ENCODE measurements at regions not wholly inside any gene's neighbourhood (a gene's known extent, or its start where the extent isn't known, plus 50 kb on each side); places are given as distances from the start of the nearest gene placed in this dataset.

DNA sequence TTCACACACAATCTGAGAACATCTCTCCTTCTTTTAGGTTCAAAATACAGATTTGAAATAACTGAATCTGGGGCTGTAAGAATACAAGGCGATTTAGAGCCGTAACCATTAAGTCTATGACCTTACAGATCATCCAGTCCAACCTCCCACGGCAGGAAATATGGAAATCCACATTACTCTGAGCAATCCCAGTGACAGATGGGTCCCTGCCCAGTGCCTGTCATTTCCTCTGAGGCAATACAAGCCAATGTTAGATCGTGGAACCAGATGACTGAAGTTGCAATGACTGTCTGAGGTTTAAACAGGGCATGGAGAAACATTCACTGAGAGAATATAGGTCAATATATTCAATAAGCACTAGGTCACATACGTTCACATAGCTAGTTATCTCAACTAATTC, 77.4 kb upstream of the OR5AK2 start:
- Histone ChIP-seq H3K9ac (ENCODE audit: low read length) (no peak overlapping the region), H3K36me3 (ENCODE audit: low read length) (no peaks in the 10 kb centered on the region), H3K9me2 (replicated peaks; ENCODE audit: insufficient read depth, low read length) (no peaks in the 10 kb centered on the region), H2AFZ (ENCODE audit: low read depth, low read length, severe bottlenecking) (no peak overlapping the region), H4K20me1 (ENCODE audit: low read depth, low read length) (no peaks in the 10 kb centered on the region), H3K27ac (ENCODE audit: low read depth, low read length) (no peak overlapping the region), H3K9me3 (ENCODE audit: insufficient read depth, low read length) (no peaks in the 10 kb centered on the region), H3F3A (ENCODE audit: insufficient read depth) (no peaks in the 10 kb centered on the region), H3K79me2 (ENCODE audit: insufficient read depth, low read length) (no peaks in the 10 kb centered on the region), H3K27me3 (ENCODE audit: low read length) (no peaks in the 10 kb centered on the region), H3K4me3 (ENCODE audit: insufficient read depth, low read length, poor library complexity, severe bottlenecking) (no peak overlapping the region), H3K4me2 (ENCODE audit: low read depth, low read length, poor library complexity, severe bottlenecking) (no peak overlapping the region)
- TF ChIP-seq, protein P1, sequence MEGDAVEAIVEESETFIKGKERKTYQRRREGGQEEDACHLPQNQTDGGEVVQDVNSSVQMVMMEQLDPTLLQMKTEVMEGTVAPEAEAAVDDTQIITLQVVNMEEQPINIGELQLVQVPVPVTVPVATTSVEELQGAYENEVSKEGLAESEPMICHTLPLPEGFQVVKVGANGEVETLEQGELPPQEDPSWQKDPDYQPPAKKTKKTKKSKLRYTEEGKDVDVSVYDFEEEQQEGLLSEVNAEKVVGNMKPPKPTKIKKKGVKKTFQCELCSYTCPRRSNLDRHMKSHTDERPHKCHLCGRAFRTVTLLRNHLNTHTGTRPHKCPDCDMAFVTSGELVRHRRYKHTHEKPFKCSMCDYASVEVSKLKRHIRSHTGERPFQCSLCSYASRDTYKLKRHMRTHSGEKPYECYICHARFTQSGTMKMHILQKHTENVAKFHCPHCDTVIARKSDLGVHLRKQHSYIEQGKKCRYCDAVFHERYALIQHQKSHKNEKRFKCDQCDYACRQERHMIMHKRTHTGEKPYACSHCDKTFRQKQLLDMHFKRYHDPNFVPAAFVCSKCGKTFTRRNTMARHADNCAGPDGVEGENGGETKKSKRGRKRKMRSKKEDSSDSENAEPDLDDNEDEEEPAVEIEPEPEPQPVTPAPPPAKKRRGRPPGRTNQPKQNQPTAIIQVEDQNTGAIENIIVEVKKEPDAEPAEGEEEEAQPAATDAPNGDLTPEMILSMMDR (IDR thresholded peaks at IDR 0.05; ENCODE audit: insufficient read depth, low read length, poor library complexity, severe bottlenecking) = no peak
- TF ChIP-seq EZH2phosphoT487 (conservative IDR thresholded peaks at IDR 0.05; ENCODE audit: low read length) = no peak

- Histone ChIP-seq H3K9me3 (ENCODE audit: insufficient read depth, low read length) (no peaks in the 10 kb centered on the region), H3K79me2 (ENCODE audit: insufficient read depth, low read length) (no peaks in the 10 kb centered on the region), H3K4me3 (ENCODE audit: insufficient read depth, low read length, poor library complexity, severe bottlenecking) (no peak overlapping the region), H2AFZ (ENCODE audit: low read depth, low read length, severe bottlenecking) (no peak overlapping the region), H3K36me3 (ENCODE audit: low read length) (no peaks in the 10 kb centered on the region), H3K27me3 (ENCODE audit: low read length) (no peaks in the 10 kb centered on the region), H3K27ac (ENCODE audit: low read depth, low read length) (no peak overlapping the region), H3K9me2 (replicated peaks; ENCODE audit: insufficient read depth, low read length) (no peaks in the 10 kb centered on the region), H3F3A (ENCODE audit: insufficient read depth) (no peaks in the 10 kb centered on the region), H3K4me2 (ENCODE audit: low read depth, low read length, poor library complexity, severe bottlenecking) (no peak overlapping the region), H4K20me1 (ENCODE audit: low read depth, low read length) (no peaks in the 10 kb centered on the region), H3K9ac (ENCODE audit: low read length) (no peak overlapping the region)
- TF ChIP-seq, protein P1 (IDR thresholded peaks at IDR 0.05; ENCODE audit: insufficient read depth, low read length, poor library complexity, severe bottlenecking) = no peak
- TF ChIP-seq EZH2phosphoT487 (conservative IDR thresholded peaks at IDR 0.05; ENCODE audit: low read length) = no peak
These were observed 77.9 kb upstream of the OR5AK2 start for GRCh38 chr11:56910785-56911184.

DNA sequence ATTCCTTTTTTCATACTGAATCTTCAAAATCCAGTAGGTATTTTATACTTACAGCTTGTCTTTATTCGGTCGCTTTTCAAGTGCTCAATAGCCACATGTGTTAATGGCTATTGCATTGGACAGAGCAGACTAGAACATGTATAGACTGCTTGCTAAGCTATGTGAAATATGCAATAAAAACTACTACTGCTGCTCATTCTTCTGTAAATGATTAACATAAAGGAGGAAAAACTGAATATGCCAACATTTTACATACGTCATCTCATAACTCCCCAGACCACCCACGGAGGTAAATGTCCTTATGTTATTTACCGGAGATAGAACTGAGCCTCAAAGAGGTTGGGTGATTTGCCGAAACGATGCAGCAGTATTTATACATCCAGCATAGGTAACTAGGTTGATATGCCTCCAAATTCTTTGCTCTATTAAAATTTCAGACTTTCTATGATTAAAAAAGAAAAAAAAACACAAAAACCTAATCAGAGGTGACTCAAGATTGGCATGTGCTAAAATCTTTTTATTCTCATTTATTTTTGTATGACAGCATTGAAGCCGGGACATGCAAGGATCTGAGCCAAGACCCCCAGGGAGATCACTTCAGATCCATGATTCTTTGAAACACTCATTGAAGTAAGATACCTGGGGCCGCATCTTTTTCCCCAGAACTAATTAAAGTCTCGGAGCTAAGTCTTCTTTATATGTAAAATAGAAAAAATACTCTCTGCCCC, 78.5 kb upstream of the OR5AK2 start:
- TF ChIP-seq EZH2phosphoT487 (conservative IDR thresholded peaks at IDR 0.05; ENCODE audit: low read length) = no peak
- TF ChIP-seq, protein P1 (IDR thresholded peaks at IDR 0.05; ENCODE audit: insufficient read depth, low read length, poor library complexity, severe bottlenecking) = no peak

More for the DNA sequence above, 78.5 kb upstream of the OR5AK2 start:
- Histone ChIP-seq H3K9ac (ENCODE audit: low read length) (no peak overlapping the region), H3K36me3 (ENCODE audit: low read length) (no peaks in the 10 kb centered on the region), H3K27ac (ENCODE audit: low read depth, low read length) (no peak overlapping the region), H4K20me1 (ENCODE audit: low read depth, low read length) (no peaks in the 10 kb centered on the region), H3K4me3 (ENCODE audit: insufficient read depth, low read length, poor library complexity, severe bottlenecking) (no peak overlapping the region), H3K27me3 (ENCODE audit: low read length) (no peaks in the 10 kb centered on the region), H3F3A (ENCODE audit: insufficient read depth) (no peaks in the 10 kb centered on the region), H3K4me2 (ENCODE audit: low read depth, low read length, poor library complexity, severe bottlenecking) (no peak overlapping the region), H3K9me3 (ENCODE audit: insufficient read depth, low read length) (no peaks in the 10 kb centered on the region), H3K9me2 (replicated peaks; ENCODE audit: insufficient read depth, low read length) (no peaks in the 10 kb centered on the region), H2AFZ (ENCODE audit: low read depth, low read length, severe bottlenecking) (no peak overlapping the region), H3K79me2 (ENCODE audit: insufficient read depth, low read length) (no peaks in the 10 kb centered on the region)

Measured in SU-DHL-6 (cell line).